Loucy (cell line): ENCODE measurements at regions not wholly inside any gene's neighbourhood (a gene's known extent, or its start where the extent isn't known, plus 50 kb on each side); places are given as distances from the start of the nearest gene placed in this dataset.

Experiments used
- H2AFZ ChIP-seq: fragments of 200-600 bp; sonication (generic); 2 replicates; pipeline ENCODE4 v1.6.0; 2016; ENCODE audit warnings: antibody characterized with exemption, mild to moderate bottlenecking, low read length, moderate library complexity
- H3F3A ChIP-seq: fragments of 200-600 bp; 2 replicates; pipeline ENCODE4 v1.6.0; 2016; ENCODE audit warnings: antibody characterized with exemption, low read depth, mild to moderate bottlenecking
- H3K27me3 ChIP-seq: fragments of 200-600 bp; sonication (generic); 2 replicates; pipeline ENCODE4 v1.6.1; 2014; ENCODE audit warnings: low read length, mild to moderate bottlenecking; ENCODE audit not compliant: insufficient read depth, poor library complexity, severe bottlenecking
- H3K36me3 ChIP-seq: fragments of 200-600 bp; sonication (generic); 2 replicates; pipeline ENCODE4 v1.6.1; 2016; ENCODE audit warnings: low read length; ENCODE audit not compliant: insufficient read depth
- H3K4me1 ChIP-seq: fragments of 200-600 bp; sonication (generic); 2 replicates; pipeline ENCODE4 v1.5.1; 2014; ENCODE audit warnings: low read length, mild to moderate bottlenecking; ENCODE audit not compliant: insufficient read depth, poor library complexity, severe bottlenecking
- H3K4me2 ChIP-seq: fragments of 200-600 bp; sonication (generic); 2 replicates; pipeline ENCODE4 v1.6.0; 2014; ENCODE audit warnings: antibody characterized with exemption, low read length, low read depth, mild to moderate bottlenecking; ENCODE audit not compliant: poor library complexity, severe bottlenecking
- H3K4me3 ChIP-seq: fragments of 200-600 bp; sonication (generic); 2 replicates; pipeline ENCODE4 v1.5.1; 2014; ENCODE audit warnings: low read length, mild to moderate bottlenecking, mixed read lengths; ENCODE audit not compliant: poor library complexity, severe bottlenecking
- H3K79me2 ChIP-seq: fragments of 200-600 bp; sonication (generic); 2 replicates; pipeline ENCODE4 v1.6.1; 2014; ENCODE audit warnings: low read length; ENCODE audit not compliant: insufficient read depth
- H3K9ac ChIP-seq: fragments of 200-600 bp; sonication (generic); 2 replicates; pipeline ENCODE4 v1.6.0; 2014; ENCODE audit warnings: mild to moderate bottlenecking, low read depth, low read length, moderate library complexity; ENCODE audit not compliant: poor library complexity, severe bottlenecking
- H3K9me2 ChIP-seq: fragments of 200-600 bp; sonication (generic); replicated peaks from 2 replicates; pipeline ENCODE4 v1.6.1; 2016; ENCODE audit warnings: low read depth, low read length, mixed read lengths
- H3K9me3 ChIP-seq: fragments of 200-600 bp; sonication (generic); 2 replicates; pipeline ENCODE4 v1.6.1; 2014; ENCODE audit warnings: mild to moderate bottlenecking, antibody characterized with exemption, low read length, low read depth; ENCODE audit not compliant: insufficient read depth
- H4K20me1 ChIP-seq: fragments of 200-600 bp; sonication (generic); 2 replicates; pipeline ENCODE4 v1.6.0; 2014; ENCODE audit warnings: antibody characterized with exemption, low read length, mild to moderate bottlenecking; ENCODE audit not compliant: insufficient read depth, poor library complexity, severe bottlenecking
- CTCF ChIP-seq: fragments of 200-600 bp; sonication (generic); conservative IDR thresholded peaks from 2 replicates; pipeline ENCODE4 v1.5.1; 2014; ENCODE audit warnings: mild to moderate bottlenecking, antibody characterized with exemption, low read length
- EZH2phosphoT487 ChIP-seq: fragments of 200-600 bp; IDR thresholded peaks from 2 replicates; pipeline ENCODE4 v1.6.1; 2018; ENCODE audit warnings: antibody characterized with exemption, mild to moderate bottlenecking, moderate library complexity, borderline replicate concordance

- H3K36me3 ChIP-seq, result no peaks in the 10 kb centered on the region
- no peaks in the 10 kb centered on the region for H3K9me2 ChIP-seq
- no peaks in the 10 kb centered on the region for H3K9me3 ChIP-seq
- no peaks in the 10 kb centered on the region for H3F3A ChIP-seq
- H3K27me3 ChIP-seq, result no peaks in the 10 kb centered on the region
- TF ChIP-seq CTCF (no peak), EZH2phosphoT487 (no peak)
- H3K9ac ChIP-seq, result no peak overlapping the region
- H2AFZ ChIP-seq, result no peak overlapping the region
- no peaks in the 10 kb centered on the region for H3K79me2 ChIP-seq
- no peaks in the 10 kb centered on the region for H4K20me1 ChIP-seq
- H3K4me1 ChIP-seq, result peaks cover 17% of the 10 kb centered on the region
- H3K4me3 ChIP-seq, result no peak overlapping the region
- no peak overlapping the region for H3K4me2 ChIP-seq
Measured at GRCh38 chr13:77384999-77385398, 58.1 kb upstream of the MYCBP2 start.

GRCh38 chr13:77383097-77383496 lies 56.2 kb upstream of the MYCBP2 start:
- Histone ChIP-seq H2AFZ (no peak overlapping the region), H3K4me3 (no peak overlapping the region), H3K4me2 (no peak overlapping the region), H3K27me3 (no peaks in the 10 kb centered on the region), H3K9ac (no peak overlapping the region), H4K20me1 (no peaks in the 10 kb centered on the region), H3F3A (no peaks in the 10 kb centered on the region), H3K4me1 (peaks cover 9% of the 10 kb centered on the region), H3K9me2 (no peaks in the 10 kb centered on the region), H3K9me3 (no peaks in the 10 kb centered on the region), H3K79me2 (no peaks in the 10 kb centered on the region), H3K36me3 (no peaks in the 10 kb centered on the region)
- TF ChIP-seq CTCF (no peak), EZH2phosphoT487 (no peak)

GRCh38 chr13:77381059-77381458 lies 54.2 kb upstream of the MYCBP2 start:
- H3K79me2 ChIP-seq, result no peaks in the 10 kb centered on the region
- no peak overlapping the region for H3K4me2 ChIP-seq

More at GRCh38 chr13:77381059-77381458, 54.2 kb upstream of the MYCBP2 start:
- H3F3A ChIP-seq, result no peaks in the 10 kb centered on the region
- H3K36me3 ChIP-seq, result no peaks in the 10 kb centered on the region
- H3K27me3 ChIP-seq, result no peaks in the 10 kb centered on the region
- H2AFZ ChIP-seq, result no peak overlapping the region
- H3K9ac ChIP-seq, result no peak overlapping the region
- no peaks in the 10 kb centered on the region for H4K20me1 ChIP-seq
- no peaks in the 10 kb centered on the region for H3K9me2 ChIP-seq
- H3K9me3 ChIP-seq, result no peaks in the 10 kb centered on the region
- H3K4me3 ChIP-seq, result no peak overlapping the region
- peaks cover 8% of the 10 kb centered on the region for H3K4me1 ChIP-seq
- no peak for TF ChIP-seq CTCF
- TF ChIP-seq EZH2phosphoT487, result no peak
